ENCODE measurements at regions not wholly inside any gene's neighbourhood (a gene's known extent, or its start where the extent isn't known, plus 50 kb on each side); places are given as distances from the start of the nearest gene placed in this dataset.

DNA sequence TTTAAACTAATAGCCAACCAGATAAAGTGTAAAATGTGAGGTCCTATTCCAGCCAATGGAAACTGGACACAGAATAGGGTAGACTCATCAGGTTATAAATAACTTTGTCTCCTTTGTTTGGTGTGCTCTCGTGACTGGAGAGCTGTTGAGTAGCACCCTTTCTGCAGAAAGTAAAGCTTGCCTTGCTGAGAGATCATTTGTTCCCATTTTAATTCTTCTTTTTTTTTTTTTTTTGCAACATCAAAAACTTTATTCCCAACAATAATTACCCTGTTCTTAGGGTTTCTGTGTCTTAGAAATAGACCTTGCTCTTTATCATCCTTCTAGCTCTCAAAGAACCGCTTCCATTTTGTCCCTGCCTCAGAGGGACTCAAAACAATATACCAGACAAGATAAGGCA, 220.4 kb downstream of the FAM76B start:
- H3K79me2 ChIP-seq (ENCODE audit: control insufficient read depth, insufficient read depth, low read length): no peaks in the 10 kb centered on the region
- no peaks in the 10 kb centered on the region for H3K4me1 ChIP-seq (ENCODE audit: control insufficient read depth, low read depth, low read length)
- H2BK15ac ChIP-seq (replicated peaks; ENCODE audit: low read depth): no peak overlapping the region
- H3K79me1 ChIP-seq (ENCODE audit: low read length): no peaks in the 10 kb centered on the region
- H3K27ac ChIP-seq (ENCODE audit: low read depth, low read length): no peak overlapping the region
- H3K9ac ChIP-seq (ENCODE audit: low read length): no peak overlapping the region
- H3K4me3 ChIP-seq (ENCODE audit: low read length): no peak overlapping the region
- H3K4me2 ChIP-seq (ENCODE audit: low read length): no peak overlapping the region
- no peak overlapping the region for H4K8ac ChIP-seq (ENCODE audit: low read depth, low read length)
- H2BK5ac ChIP-seq (ENCODE audit: low read length): no peak overlapping the region
- H3K27me3 ChIP-seq (ENCODE audit: insufficient read depth, low read length, poor library complexity): no peaks in the 10 kb centered on the region
- no peak overlapping the region for H3K56ac ChIP-seq (ENCODE audit: low read length)
- no peak for DNase-seq
- WGBS (ENCODE audit: extremely low coverage, insufficient coverage, low lambda C conversion rate): no CpG with 5 or more reads among the region's 2 CpGs
- no peak overlapping the region for H2AK5ac ChIP-seq (ENCODE audit: low read length)
- no peak overlapping the region for H3K4ac ChIP-seq (ENCODE audit: low read depth, low read length)
- no peak overlapping the region for H4K5ac ChIP-seq (ENCODE audit: low read length)
- no peak overlapping the region for H2BK120ac ChIP-seq (ENCODE audit: low read depth, low read length)
- H3K18ac ChIP-seq (ENCODE audit: low read length): no peak overlapping the region
- H3K23ac ChIP-seq (ENCODE audit: low read length): no peak overlapping the region
- H3K36me3 ChIP-seq (ENCODE audit: control insufficient read depth, insufficient read depth, low read length): no peaks in the 10 kb centered on the region

DNA sequence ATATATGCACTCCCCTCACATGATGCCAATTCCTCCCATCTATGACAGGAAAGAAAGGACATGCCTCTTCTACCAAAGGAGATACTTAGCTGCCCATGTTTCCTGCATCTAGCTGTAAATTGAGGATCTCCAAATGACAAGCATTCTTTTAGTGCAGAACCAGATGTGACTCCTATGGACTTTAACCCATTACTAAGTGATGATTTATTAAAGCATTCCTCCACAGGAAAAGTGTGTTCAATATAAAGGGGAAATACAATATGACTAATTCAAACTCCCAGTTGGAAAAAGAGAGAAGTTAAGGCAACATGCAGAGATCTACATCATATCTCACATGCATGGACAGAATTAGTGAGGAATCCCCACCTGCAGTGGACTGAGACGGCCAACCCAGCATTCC, 221.3 kb downstream of the FAM76B start:
- no peak overlapping the region for H4K8ac ChIP-seq (ENCODE audit: low read depth, low read length)
- no peak overlapping the region for H2BK5ac ChIP-seq (ENCODE audit: low read length)
- no peak overlapping the region for H2BK15ac ChIP-seq (replicated peaks; ENCODE audit: low read depth)
- H3K27me3 ChIP-seq (ENCODE audit: insufficient read depth, low read length, poor library complexity): no peaks in the 10 kb centered on the region
- H3K4me2 ChIP-seq (ENCODE audit: low read length): no peak overlapping the region
- H3K27ac ChIP-seq (ENCODE audit: low read depth, low read length): no peak overlapping the region
- H3K79me2 ChIP-seq (ENCODE audit: control insufficient read depth, insufficient read depth, low read length): no peaks in the 10 kb centered on the region
- no peak overlapping the region for H4K5ac ChIP-seq (ENCODE audit: low read length)
- no peak overlapping the region for H2BK120ac ChIP-seq (ENCODE audit: low read depth, low read length)
- no peak overlapping the region for H3K56ac ChIP-seq (ENCODE audit: low read length)
- no CpG with 5 or more reads among the region's 1 CpG for WGBS (ENCODE audit: extremely low coverage, insufficient coverage, low lambda C conversion rate)
- no peaks in the 10 kb centered on the region for H3K79me1 ChIP-seq (ENCODE audit: low read length)
- no peak for DNase-seq
- no peak overlapping the region for H3K23ac ChIP-seq (ENCODE audit: low read length)
- H3K36me3 ChIP-seq (ENCODE audit: control insufficient read depth, insufficient read depth, low read length): no peaks in the 10 kb centered on the region
- no peak overlapping the region for H2AK5ac ChIP-seq (ENCODE audit: low read length)
- H3K9ac ChIP-seq (ENCODE audit: low read length): no peak overlapping the region
- no peak overlapping the region for H3K4me3 ChIP-seq (ENCODE audit: low read length)
- no peaks in the 10 kb centered on the region for H3K4me1 ChIP-seq (ENCODE audit: control insufficient read depth, low read depth, low read length)
- H3K18ac ChIP-seq (ENCODE audit: low read length): no peak overlapping the region
- H3K4ac ChIP-seq (ENCODE audit: low read depth, low read length): no peak overlapping the region

DNA sequence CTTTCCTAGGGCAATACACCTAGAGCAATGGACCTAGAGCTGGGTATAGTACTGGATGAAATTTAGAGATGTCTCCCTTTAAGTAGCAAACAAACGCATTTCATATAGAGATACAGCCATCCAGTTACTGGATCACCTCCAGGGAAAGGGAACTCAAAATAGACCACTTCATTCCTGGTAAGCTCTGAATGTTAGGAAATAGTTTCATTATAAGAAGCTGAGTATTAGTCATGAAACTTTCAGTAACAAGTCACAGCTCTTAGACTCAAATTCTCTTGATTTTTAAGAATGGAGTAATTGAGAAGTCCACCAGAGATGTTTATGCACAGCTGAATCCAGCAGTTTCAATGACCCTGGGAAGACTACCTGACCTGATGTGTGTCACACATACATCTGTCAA, 221.9 kb downstream of the FAM76B start:
- Histone ChIP-seq H3K18ac (ENCODE audit: low read length) (no peak overlapping the region), H3K79me1 (ENCODE audit: low read length) (no peaks in the 10 kb centered on the region)

DNA sequence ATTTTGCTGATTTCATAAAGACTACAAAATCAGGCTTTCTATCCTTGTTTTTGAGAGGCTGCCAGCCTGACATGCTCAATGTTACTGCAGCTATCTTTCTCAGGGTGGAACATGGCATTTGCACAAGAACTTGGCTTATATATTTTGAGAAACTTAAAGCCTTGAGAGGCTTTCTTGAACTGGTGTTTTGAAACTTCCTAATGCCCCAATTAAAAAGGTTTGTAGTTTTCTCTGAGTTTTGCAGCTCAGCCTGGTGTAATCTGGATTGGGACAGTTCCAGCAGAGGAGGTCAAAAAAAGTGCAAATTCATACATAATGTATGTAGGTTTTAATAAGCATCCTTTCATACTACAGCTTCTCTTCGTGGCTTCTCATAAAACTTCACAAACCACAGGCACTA, 223.4 kb downstream of the FAM76B start:
- Histone ChIP-seq H3K4me3 (ENCODE audit: low read length) (no peak overlapping the region), H3K56ac (ENCODE audit: low read length) (no peak overlapping the region)
- WGBS (ENCODE audit: extremely low coverage, insufficient coverage, low lambda C conversion rate): no CpG with 5 or more reads among the region's 1 CpG

More for the DNA sequence above, 221.9 kb downstream of the FAM76B start:
- Histone ChIP-seq H3K79me2 (ENCODE audit: control insufficient read depth, insufficient read depth, low read length) (no peaks in the 10 kb centered on the region), H3K36me3 (ENCODE audit: control insufficient read depth, insufficient read depth, low read length) (no peaks in the 10 kb centered on the region), H3K56ac (ENCODE audit: low read length) (no peak overlapping the region), H3K9ac (ENCODE audit: low read length) (no peak overlapping the region), H2BK15ac (replicated peaks; ENCODE audit: low read depth) (no peak overlapping the region), H4K8ac (ENCODE audit: low read depth, low read length) (no peak overlapping the region), H3K27me3 (ENCODE audit: insufficient read depth, low read length, poor library complexity) (no peaks in the 10 kb centered on the region), H2AK5ac (ENCODE audit: low read length) (no peak overlapping the region), H2BK120ac (ENCODE audit: low read depth, low read length) (no peak overlapping the region), H3K4me3 (ENCODE audit: low read length) (no peak overlapping the region), H3K4ac (ENCODE audit: low read depth, low read length) (no peak overlapping the region), H4K5ac (ENCODE audit: low read length) (no peak overlapping the region), H2BK5ac (ENCODE audit: low read length) (no peak overlapping the region), H3K27ac (ENCODE audit: low read depth, low read length) (no peak overlapping the region), H3K4me1 (ENCODE audit: control insufficient read depth, low read depth, low read length) (no peaks in the 10 kb centered on the region), H3K4me2 (ENCODE audit: low read length) (no peak overlapping the region), H3K23ac (ENCODE audit: low read length) (no peak overlapping the region)
- no peak for DNase-seq
- no CpG with 5 or more reads among the region's 1 CpG for WGBS (ENCODE audit: extremely low coverage, insufficient coverage, low lambda C conversion rate)

DNA sequence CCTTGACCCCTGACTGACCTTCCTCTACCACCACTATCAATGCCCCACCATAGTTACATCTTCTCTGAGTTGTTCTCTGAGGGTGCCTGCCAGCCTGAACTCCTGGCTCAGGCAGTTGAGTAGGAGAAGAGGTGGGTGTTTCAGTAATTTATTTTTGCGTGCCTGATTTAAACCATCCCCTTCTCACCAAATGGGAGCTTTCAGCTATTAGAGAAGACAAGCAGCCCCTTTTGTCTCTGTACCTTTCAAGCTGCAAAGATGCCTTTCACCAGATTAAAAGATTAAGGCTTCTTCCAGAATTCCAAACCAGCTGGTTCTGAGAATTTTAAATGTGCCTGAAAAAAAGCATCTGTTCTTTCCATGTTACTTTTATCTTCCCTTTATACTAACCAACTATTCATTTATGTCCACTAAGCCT, 223.8 kb downstream of the FAM76B start:
- no peak overlapping the region for H2BK15ac ChIP-seq (replicated peaks; ENCODE audit: low read depth)
- no peak overlapping the region for H3K4ac ChIP-seq (ENCODE audit: low read depth, low read length)
- H3K18ac ChIP-seq (ENCODE audit: low read length): no peak overlapping the region
- no peak overlapping the region for H3K9ac ChIP-seq (ENCODE audit: low read length)
- DNase-seq: no peak
- H3K4me2 ChIP-seq (ENCODE audit: low read length): no peak overlapping the region
- H3K27me3 ChIP-seq (ENCODE audit: insufficient read depth, low read length, poor library complexity): no peaks in the 10 kb centered on the region
- no CpG with 5 or more reads among the region's 1 CpG for WGBS (ENCODE audit: extremely low coverage, insufficient coverage, low lambda C conversion rate)
- no peaks in the 10 kb centered on the region for H3K79me1 ChIP-seq (ENCODE audit: low read length)
- H3K36me3 ChIP-seq (ENCODE audit: control insufficient read depth, insufficient read depth, low read length): no peaks in the 10 kb centered on the region
- no peak overlapping the region for H3K27ac ChIP-seq (ENCODE audit: low read depth, low read length)
- H2BK120ac ChIP-seq (ENCODE audit: low read depth, low read length): no peak overlapping the region
- H3K4me3 ChIP-seq (ENCODE audit: low read length): no peak overlapping the region
- H2BK5ac ChIP-seq (ENCODE audit: low read length): no peak overlapping the region
- no peak overlapping the region for H3K56ac ChIP-seq (ENCODE audit: low read length)
- no peak overlapping the region for H4K8ac ChIP-seq (ENCODE audit: low read depth, low read length)
- no peak overlapping the region for H4K5ac ChIP-seq (ENCODE audit: low read length)
- H2AK5ac ChIP-seq (ENCODE audit: low read length): no peak overlapping the region
- no peak overlapping the region for H3K23ac ChIP-seq (ENCODE audit: low read length)
- no peaks in the 10 kb centered on the region for H3K4me1 ChIP-seq (ENCODE audit: control insufficient read depth, low read depth, low read length)
- no peaks in the 10 kb centered on the region for H3K79me2 ChIP-seq (ENCODE audit: control insufficient read depth, insufficient read depth, low read length)

More for the DNA sequence above, 223.4 kb downstream of the FAM76B start:
- Histone ChIP-seq H4K8ac (ENCODE audit: low read depth, low read length) (no peak overlapping the region), H3K4me1 (ENCODE audit: control insufficient read depth, low read depth, low read length) (no peaks in the 10 kb centered on the region), H2BK120ac (ENCODE audit: low read depth, low read length) (no peak overlapping the region), H3K18ac (ENCODE audit: low read length) (no peak overlapping the region), H2AK5ac (ENCODE audit: low read length) (no peak overlapping the region), H3K36me3 (ENCODE audit: control insufficient read depth, insufficient read depth, low read length) (no peaks in the 10 kb centered on the region), H3K4ac (ENCODE audit: low read depth, low read length) (no peak overlapping the region), H3K27me3 (ENCODE audit: insufficient read depth, low read length, poor library complexity) (no peaks in the 10 kb centered on the region), H3K79me2 (ENCODE audit: control insufficient read depth, insufficient read depth, low read length) (no peaks in the 10 kb centered on the region), H4K5ac (ENCODE audit: low read length) (no peak overlapping the region), H3K23ac (ENCODE audit: low read length) (no peak overlapping the region), H3K79me1 (ENCODE audit: low read length) (no peaks in the 10 kb centered on the region), H2BK15ac (replicated peaks; ENCODE audit: low read depth) (no peak overlapping the region), H3K9ac (ENCODE audit: low read length) (no peak overlapping the region), H3K4me2 (ENCODE audit: low read length) (no peak overlapping the region), H2BK5ac (ENCODE audit: low read length) (no peak overlapping the region), H3K27ac (ENCODE audit: low read depth, low read length) (no peak overlapping the region)
- DNase-seq: no peak

DNA sequence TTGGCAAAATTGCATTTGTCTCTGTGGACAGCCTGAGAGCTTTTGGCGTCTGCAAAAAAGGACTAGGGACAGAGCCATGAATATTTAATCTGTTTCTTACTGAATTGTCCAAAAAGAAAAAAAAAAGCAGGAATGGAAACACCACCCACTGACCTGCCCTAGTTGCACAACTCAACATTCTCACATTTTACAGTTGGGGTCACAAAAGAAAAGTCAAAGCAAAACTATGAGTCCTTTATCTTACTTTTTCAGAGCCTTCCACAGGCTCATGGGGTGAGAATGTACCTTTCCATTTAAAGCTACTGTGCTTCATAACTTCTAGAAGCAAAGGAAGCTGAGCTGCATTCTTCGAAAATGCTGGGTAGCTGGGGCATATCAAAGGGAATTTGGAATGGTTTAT, 225.7 kb downstream of the FAM76B start:
- H4K8ac ChIP-seq (ENCODE audit: low read depth, low read length): no peak overlapping the region
- H3K4me1 ChIP-seq (ENCODE audit: control insufficient read depth, low read depth, low read length): no peaks in the 10 kb centered on the region
- no peak overlapping the region for H2BK120ac ChIP-seq (ENCODE audit: low read depth, low read length)
- H2AK5ac ChIP-seq (ENCODE audit: low read length): no peak overlapping the region
- H3K18ac ChIP-seq (ENCODE audit: low read length): no peak overlapping the region
- H3K23ac ChIP-seq (ENCODE audit: low read length): no peak overlapping the region
- DNase-seq: no peak
- H3K9ac ChIP-seq (ENCODE audit: low read length): no peak overlapping the region
- no peak overlapping the region for H3K27ac ChIP-seq (ENCODE audit: low read depth, low read length)
- H3K79me1 ChIP-seq (ENCODE audit: low read length): no peaks in the 10 kb centered on the region
- H2BK15ac ChIP-seq (replicated peaks; ENCODE audit: low read depth): no peak overlapping the region
- no peak overlapping the region for H2BK5ac ChIP-seq (ENCODE audit: low read length)
- H3K56ac ChIP-seq (ENCODE audit: low read length): no peak overlapping the region
- H3K79me2 ChIP-seq (ENCODE audit: control insufficient read depth, insufficient read depth, low read length): no peaks in the 10 kb centered on the region
- H3K27me3 ChIP-seq (ENCODE audit: insufficient read depth, low read length, poor library complexity): peaks cover 2% of the 10 kb centered on the region
- no CpG with 5 or more reads among the region's 2 CpGs for WGBS (ENCODE audit: extremely low coverage, insufficient coverage, low lambda C conversion rate)
- H3K4ac ChIP-seq (ENCODE audit: low read depth, low read length): no peak overlapping the region
- no peak overlapping the region for H3K4me2 ChIP-seq (ENCODE audit: low read length)
- no peak overlapping the region for H3K4me3 ChIP-seq (ENCODE audit: low read length)
- no peaks in the 10 kb centered on the region for H3K36me3 ChIP-seq (ENCODE audit: control insufficient read depth, insufficient read depth, low read length)
- H4K5ac ChIP-seq (ENCODE audit: low read length): no peak overlapping the region

All from mesendoderm (in vitro differentiated cells).